NB4 (cell line): ENCODE measurements at regions not wholly inside any gene's neighbourhood (a gene's known extent, or its start where the extent isn't known, plus 50 kb on each side); places are given as distances from the start of the nearest gene placed in this dataset.
"Not testable (repeated sequence)": the region's sequence is repeated elsewhere in the genome, so short reads cannot be mapped to it uniquely, and the experiment has no call there.

Source experiments
- CTCF ChIP-seq: IDR thresholded peaks from one replicate; pipeline ENCODE4 v1.5.1; 2012; ENCODE audit warnings: low read depth, low read length
- POLR2A ChIP-seq: IDR thresholded peaks from 2 replicates; pipeline ENCODE4 v1.6.1; 2011; ENCODE audit warnings: mild to moderate bottlenecking; ENCODE audit not compliant: insufficient read length; ENCODE audit errors: extremely low read depth

- TF ChIP-seq CTCF, POLR2A: not testable (repeated sequence)
Measured at GRCh38 chr3:126283651-126284050, 73.6 kb downstream of the KLF15 start.
